ENCODE measurements at regions not wholly inside any gene's neighbourhood (a gene's known extent, or its start where the extent isn't known, plus 50 kb on each side); places are given as distances from the start of the nearest gene placed in this dataset.

DNA sequence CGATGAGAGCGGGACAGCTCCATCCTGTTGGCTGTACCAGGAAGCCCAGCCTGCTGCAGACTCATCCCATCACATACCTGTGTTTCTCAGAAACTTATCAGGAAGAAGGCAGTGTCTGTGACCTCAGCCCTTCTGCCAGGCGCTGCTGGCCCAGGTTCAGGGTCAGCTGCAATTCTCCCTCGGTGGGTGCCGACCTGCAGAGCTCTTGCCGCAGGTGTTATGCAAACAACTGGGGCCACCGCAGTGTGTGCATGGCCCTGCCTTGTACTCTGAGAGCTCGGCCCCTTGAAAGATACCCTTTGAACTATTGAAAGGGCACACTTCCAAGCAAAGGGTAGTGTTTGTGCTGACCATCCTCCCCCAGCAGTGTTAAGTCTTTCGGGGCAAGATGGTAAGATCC, 322.2 kb upstream of the DIO3 start:
- Histone ChIP-seq H4K20me1 (replicated peaks; ENCODE audit: control insufficient read depth, extremely low read depth, insufficient read depth, low read length) (no peaks in the 10 kb centered on the region), H3K79me2 (ENCODE audit: control insufficient read depth, insufficient read depth, low read length) (no peaks in the 10 kb centered on the region), H3K4me3 (replicated peaks in 1 of 3; ENCODE audit: insufficient read depth in 1 of 3, low read depth in 1 of 3, low read length in 3 of 3) (no peak overlapping the region), H3K9me1 (replicated peaks; ENCODE audit: control insufficient read depth, extremely low read depth, insufficient read depth, low read length) (no peaks in the 10 kb centered on the region), H3K9me3 (replicated peaks; ENCODE audit: control insufficient read depth, insufficient read depth, low read length) (no peaks in the 10 kb centered on the region), H3K4me1 (ENCODE audit: control insufficient read depth, extremely low read depth, insufficient read depth, low read length) (no peaks in the 10 kb centered on the region), H3K27ac (ENCODE audit: insufficient read depth, low read depth, low read length) (no peak overlapping the region), H3K27me3 (ENCODE audit: control insufficient read depth in 2 of 2, insufficient read depth in 2 of 2, low read length in 2 of 2) (no peaks in the 10 kb centered on the region), H3K36me3 (ENCODE audit: control insufficient read depth in 2 of 2, extremely low read depth in 1 of 2, insufficient read depth in 2 of 2, low read length in 2 of 2) (no peaks in the 10 kb centered on the region), H3K9ac (replicated peaks; ENCODE audit: extremely low read depth, insufficient read depth, low read length) (no peak overlapping the region), H3K4me2 (ENCODE audit: insufficient read depth, low read length) (no peak overlapping the region), H2AFZ (ENCODE audit: low read depth, low read length) (no peak overlapping the region)
- FAIRE-seq (no peak), DNase-seq (ENCODE audit: low read depth, low spot score) (no peak)
- CTCF ChIA-PET, result interaction anchor here (0.7 to 1.7 kb wide), 3 partner anchors 9 to 339 kb away, joined by 3 to 11 read pairs (median 3); no protein-coding TSS in a partner anchor
- TF ChIP-seq MYC (IDR thresholded peaks at IDR 0.05; ENCODE audit: low read depth, low read length) (no peak), GATA2 (IDR thresholded peaks at IDR 0.05; ENCODE audit: insufficient read depth, insufficient read length, low read depth, low read length) (no peak), POLR2A (IDR thresholded peaks at IDR 0.05; ENCODE audit: low read depth, low read length) (no peak), EZH2 (IDR thresholded peaks at IDR 0.05; ENCODE audit: borderline replicate concordance, low read depth, low read length, severe bottlenecking) (no peak), FOS (IDR thresholded peaks at IDR 0.05; ENCODE audit: borderline replicate concordance, insufficient read depth, low read length) (no peak), JUN (IDR thresholded peaks at IDR 0.05; ENCODE audit: borderline replicate concordance, insufficient read depth, insufficient read length, low read depth) (no peak), POLR2AphosphoS5 (IDR thresholded peaks at IDR 0.05; ENCODE audit: insufficient read depth, low read depth, low read length) (no peak)
- TF ChIP-seq, protein P1, sequence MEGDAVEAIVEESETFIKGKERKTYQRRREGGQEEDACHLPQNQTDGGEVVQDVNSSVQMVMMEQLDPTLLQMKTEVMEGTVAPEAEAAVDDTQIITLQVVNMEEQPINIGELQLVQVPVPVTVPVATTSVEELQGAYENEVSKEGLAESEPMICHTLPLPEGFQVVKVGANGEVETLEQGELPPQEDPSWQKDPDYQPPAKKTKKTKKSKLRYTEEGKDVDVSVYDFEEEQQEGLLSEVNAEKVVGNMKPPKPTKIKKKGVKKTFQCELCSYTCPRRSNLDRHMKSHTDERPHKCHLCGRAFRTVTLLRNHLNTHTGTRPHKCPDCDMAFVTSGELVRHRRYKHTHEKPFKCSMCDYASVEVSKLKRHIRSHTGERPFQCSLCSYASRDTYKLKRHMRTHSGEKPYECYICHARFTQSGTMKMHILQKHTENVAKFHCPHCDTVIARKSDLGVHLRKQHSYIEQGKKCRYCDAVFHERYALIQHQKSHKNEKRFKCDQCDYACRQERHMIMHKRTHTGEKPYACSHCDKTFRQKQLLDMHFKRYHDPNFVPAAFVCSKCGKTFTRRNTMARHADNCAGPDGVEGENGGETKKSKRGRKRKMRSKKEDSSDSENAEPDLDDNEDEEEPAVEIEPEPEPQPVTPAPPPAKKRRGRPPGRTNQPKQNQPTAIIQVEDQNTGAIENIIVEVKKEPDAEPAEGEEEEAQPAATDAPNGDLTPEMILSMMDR (IDR thresholded peaks at IDR 0.05; ENCODE audit: extremely low read depth in 1 of 2, insufficient read depth in 1 of 2, low read depth in 1 of 2, low read length in 2 of 2), result no peak
- TF ChIP-seq, protein P2, sequence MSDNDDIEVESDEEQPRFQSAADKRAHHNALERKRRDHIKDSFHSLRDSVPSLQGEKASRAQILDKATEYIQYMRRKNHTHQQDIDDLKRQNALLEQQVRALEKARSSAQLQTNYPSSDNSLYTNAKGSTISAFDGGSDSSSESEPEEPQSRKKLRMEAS (IDR thresholded peaks at IDR 0.05; ENCODE audit: insufficient read depth, insufficient read length), result no peak
- dilution Hi-C loops (cut with MboI; ENCODE audit: extremely low pct_ligation_motif_present, low sequenced_read_pairs), result no loop called here
- POLR2A ChIA-PET, result no interaction called here
- intact Hi-C loops (cut with micrococcal nuclease), result no loop called here
- BruUV-seq (replicated peaks), result no TSS peak

Data from endothelial cell of umbilical vein (primary cell).